SK-N-SH treated with all-trans-retinoic acid at 6 μM for 48 hours (cell line): ENCODE measurements at regions not wholly inside any gene's neighbourhood (a gene's known extent, or its start where the extent isn't known, plus 50 kb on each side); places are given as distances from the start of the nearest gene placed in this dataset.

ENCODE experiments used
- ATAC-seq: fragments of 200-7000 bp; cut with Tn5 transposase; 3 replicates; pipeline ENCODE4 v1.9.1; 2020; ENCODE audit warnings: mild to moderate bottlenecking, moderate library complexity
- ARNTL ChIP-seq: fragments of 450-650 bp; formaldehyde crosslinking; IDR thresholded peaks from 2 replicates; pipeline ENCODE4 v1.5.0; 2020; ENCODE audit warnings: low read depth, mild to moderate bottlenecking, moderate library complexity, borderline replicate concordance
- BACH2 ChIP-seq: fragments of 250-450 bp; sonication (Bioruptor Pico); IDR thresholded peaks from 2 replicates; pipeline ENCODE4 v1.9.0; 2021; ENCODE audit warnings: mild to moderate bottlenecking, borderline replicate concordance
- CREB5 ChIP-seq: fragments of 250-450 bp; sonication (Bioruptor Pico); IDR thresholded peaks from 2 replicates; pipeline ENCODE4 v1.5.1; 2020; ENCODE audit warnings: low read depth, mild to moderate bottlenecking, moderate library complexity
- CSDC2 ChIP-seq: fragments of 250-450 bp; sonication (Bioruptor Pico); IDR thresholded peaks from 2 replicates; pipeline ENCODE4 v1.5.0; 2020; ENCODE audit warnings: mild to moderate bottlenecking, moderate library complexity
- ESRRG ChIP-seq: fragments of 250-450 bp; sonication (Bioruptor Pico); IDR thresholded peaks from 2 replicates; pipeline ENCODE4 v1.6.1; 2021; ENCODE audit warnings: mild to moderate bottlenecking
- GLIS3 ChIP-seq: fragments of 250-450 bp; sonication (Bioruptor Pico); IDR thresholded peaks from 2 replicates; pipeline ENCODE4 v1.5.0; 2020; ENCODE audit warnings: mild to moderate bottlenecking, moderate library complexity
- ISL1 ChIP-seq: fragments of 250-450 bp; sonication (Bioruptor Pico); IDR thresholded peaks from 2 replicates; pipeline ENCODE4 v2.1.2; 2022; ENCODE audit warnings: mild to moderate bottlenecking, moderate library complexity
- OSR1 ChIP-seq: fragments of 250-450 bp; sonication (Bioruptor Pico); IDR thresholded peaks from 2 replicates; pipeline ENCODE4 v1.8.0; 2022; ENCODE audit warnings: moderate library complexity, mild to moderate bottlenecking, inconsistent platforms
- PPARA ChIP-seq: fragments of 250-450 bp; sonication (Bioruptor Pico); IDR thresholded peaks from 2 replicates; pipeline ENCODE4 v1.5.0; 2020; ENCODE audit warnings: mild to moderate bottlenecking, borderline replicate concordance
- RARB ChIP-seq: fragments of 250-450 bp; sonication (Bioruptor Pico); IDR thresholded peaks from 2 replicates; pipeline ENCODE4 v1.8.0; 2021; ENCODE audit warnings: mild to moderate bottlenecking, moderate library complexity
- SNAI2 ChIP-seq: fragments of 250-450 bp; sonication (Bioruptor Pico); IDR thresholded peaks from 2 replicates; pipeline ENCODE4 v1.5.0; 2020; ENCODE audit warnings: mild to moderate bottlenecking, moderate library complexity
- TCF4 ChIP-seq: fragments of 250-450 bp; sonication (Bioruptor Pico); IDR thresholded peaks from 2 replicates; pipeline ENCODE4 v1.8.0; 2021; ENCODE audit warnings: mild to moderate bottlenecking, moderate library complexity, borderline replicate concordance
- TOX ChIP-seq: fragments of 250-450 bp; sonication (Bioruptor Pico); IDR thresholded peaks from 2 replicates; pipeline ENCODE4 v1.8.0; 2021; ENCODE audit warnings: mild to moderate bottlenecking, moderate library complexity, borderline replicate concordance
- ZC3H10 ChIP-seq: fragments of 250-450 bp; sonication (Bioruptor Pico); IDR thresholded peaks from 2 replicates; pipeline ENCODE4 v1.5.1; 2021; ENCODE audit warnings: mild to moderate bottlenecking, moderate library complexity
- ZFP3 ChIP-seq: fragments of 250-450 bp; sonication (Bioruptor Pico); IDR thresholded peaks from 2 replicates; pipeline ENCODE4 v1.5.0; 2020; ENCODE audit warnings: mild to moderate bottlenecking, moderate library complexity
- ZFP30 ChIP-seq: fragments of 450-650 bp; formaldehyde crosslinking; IDR thresholded peaks from 2 replicates; pipeline ENCODE4 v1.5.0; 2022; ENCODE audit warnings: mild to moderate bottlenecking, moderate library complexity
- ZNF70 ChIP-seq: fragments of 450-650 bp; formaldehyde crosslinking; IDR thresholded peaks from 2 replicates; pipeline ENCODE4 v1.5.0; 2020; ENCODE audit warnings: mild to moderate bottlenecking, moderate library complexity
- ZNF8 ChIP-seq: fragments of 450-650 bp; formaldehyde crosslinking; IDR thresholded peaks from 2 replicates; pipeline ENCODE4 v1.5.0; 2020; ENCODE audit warnings: mild to moderate bottlenecking, moderate library complexity
- TF ChIP-seq, protein P1 (sequence below): fragments of 250-450 bp; sonication (Bioruptor Pico); IDR thresholded peaks from 2 replicates; pipeline ENCODE4 v1.8.0; 2020; ENCODE audit warnings: mild to moderate bottlenecking, moderate library complexity, borderline replicate concordance
- TF ChIP-seq, protein P2 (sequence below): fragments of 250-450 bp; sonication (Bioruptor Pico); IDR thresholded peaks from 2 replicates; pipeline ENCODE4 v1.5.1; 2021; ENCODE audit warnings: mild to moderate bottlenecking, moderate library complexity
- TF ChIP-seq, protein P3 (sequence below): fragments of 250-450 bp; sonication (Bioruptor Pico); IDR thresholded peaks from 2 replicates; pipeline ENCODE4 v1.8.0; 2021; ENCODE audit warnings: low read depth, mild to moderate bottlenecking, moderate library complexity, borderline replicate concordance
- TF ChIP-seq, protein P4 (sequence below): fragments of 250-450 bp; sonication (Bioruptor Pico); IDR thresholded peaks from 2 replicates; pipeline ENCODE4 v1.5.0; 2020; ENCODE audit warnings: mild to moderate bottlenecking, moderate library complexity

DNA sequence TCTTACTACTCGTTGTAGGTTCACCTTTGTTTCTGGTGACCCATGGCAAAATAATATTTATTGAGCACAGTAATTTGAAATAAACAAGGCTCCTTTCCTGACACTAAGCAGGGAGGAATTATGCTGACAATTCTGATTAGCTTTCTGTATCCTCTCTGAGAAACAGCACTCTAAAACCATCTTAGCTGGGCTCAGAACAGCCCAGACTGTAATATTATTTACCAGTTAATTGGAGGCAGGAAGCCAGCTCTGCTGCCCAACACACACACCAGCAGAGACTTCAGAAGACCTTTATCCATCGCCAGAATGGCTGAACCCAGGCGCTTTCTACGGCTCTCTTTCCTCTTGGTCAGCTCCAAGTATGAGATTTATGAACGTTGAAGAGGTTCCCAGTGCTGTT, 77.6 kb upstream of the FMN2 start:
- no peak for TF ChIP-seq PPARA (CRISPR knock-in tag)
- no peak for TF ChIP-seq GLIS3
- TF ChIP-seq BACH2 (CRISPR knock-in tag): no peak
- no peak for TF ChIP-seq ZNF70 (CRISPR knock-in tag)
- TF ChIP-seq, protein P1, sequence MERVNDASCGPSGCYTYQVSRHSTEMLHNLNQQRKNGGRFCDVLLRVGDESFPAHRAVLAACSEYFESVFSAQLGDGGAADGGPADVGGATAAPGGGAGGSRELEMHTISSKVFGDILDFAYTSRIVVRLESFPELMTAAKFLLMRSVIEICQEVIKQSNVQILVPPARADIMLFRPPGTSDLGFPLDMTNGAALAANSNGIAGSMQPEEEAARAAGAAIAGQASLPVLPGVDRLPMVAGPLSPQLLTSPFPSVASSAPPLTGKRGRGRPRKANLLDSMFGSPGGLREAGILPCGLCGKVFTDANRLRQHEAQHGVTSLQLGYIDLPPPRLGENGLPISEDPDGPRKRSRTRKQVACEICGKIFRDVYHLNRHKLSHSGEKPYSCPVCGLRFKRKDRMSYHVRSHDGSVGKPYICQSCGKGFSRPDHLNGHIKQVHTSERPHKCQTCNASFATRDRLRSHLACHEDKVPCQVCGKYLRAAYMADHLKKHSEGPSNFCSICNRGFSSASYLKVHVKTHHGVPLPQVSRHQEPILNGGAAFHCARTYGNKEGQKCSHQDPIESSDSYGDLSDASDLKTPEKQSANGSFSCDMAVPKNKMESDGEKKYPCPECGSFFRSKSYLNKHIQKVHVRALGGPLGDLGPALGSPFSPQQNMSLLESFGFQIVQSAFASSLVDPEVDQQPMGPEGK (CRISPR knock-in tag): no peak
- no peak for TF ChIP-seq ZFP30 (CRISPR knock-in tag)
- ATAC-seq: peak; percentile 91

DNA sequence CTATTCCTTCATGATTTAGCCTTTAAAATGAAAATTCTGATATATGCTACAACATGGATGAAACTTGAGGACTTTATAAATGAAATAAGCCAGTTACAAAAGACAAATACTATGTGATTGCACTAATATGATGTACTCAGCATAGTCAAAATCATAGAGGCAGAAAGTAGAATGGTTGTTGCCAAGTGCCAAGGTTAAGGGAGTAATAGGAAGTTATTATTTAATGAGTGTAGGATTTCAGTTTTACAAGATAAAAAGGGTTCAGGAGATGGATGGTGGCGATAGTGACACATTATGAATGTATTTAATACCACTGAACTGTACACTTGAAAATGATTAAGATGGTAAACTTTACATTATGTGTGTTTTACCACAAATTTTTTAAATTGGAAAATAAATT, 73.1 kb upstream of the FMN2 start:
- ATAC-seq: no peak
- TF ChIP-seq ZFP3 (CRISPR knock-in tag): no peak
- no peak for TF ChIP-seq ZNF70 (CRISPR knock-in tag)
- no peak for TF ChIP-seq SNAI2 (CRISPR knock-in tag)
- no peak for TF ChIP-seq CREB5 (CRISPR knock-in tag)
- no peak for TF ChIP-seq BACH2 (CRISPR knock-in tag)
- TF ChIP-seq, protein P1 (CRISPR knock-in tag): no peak
- TF ChIP-seq, protein P2, sequence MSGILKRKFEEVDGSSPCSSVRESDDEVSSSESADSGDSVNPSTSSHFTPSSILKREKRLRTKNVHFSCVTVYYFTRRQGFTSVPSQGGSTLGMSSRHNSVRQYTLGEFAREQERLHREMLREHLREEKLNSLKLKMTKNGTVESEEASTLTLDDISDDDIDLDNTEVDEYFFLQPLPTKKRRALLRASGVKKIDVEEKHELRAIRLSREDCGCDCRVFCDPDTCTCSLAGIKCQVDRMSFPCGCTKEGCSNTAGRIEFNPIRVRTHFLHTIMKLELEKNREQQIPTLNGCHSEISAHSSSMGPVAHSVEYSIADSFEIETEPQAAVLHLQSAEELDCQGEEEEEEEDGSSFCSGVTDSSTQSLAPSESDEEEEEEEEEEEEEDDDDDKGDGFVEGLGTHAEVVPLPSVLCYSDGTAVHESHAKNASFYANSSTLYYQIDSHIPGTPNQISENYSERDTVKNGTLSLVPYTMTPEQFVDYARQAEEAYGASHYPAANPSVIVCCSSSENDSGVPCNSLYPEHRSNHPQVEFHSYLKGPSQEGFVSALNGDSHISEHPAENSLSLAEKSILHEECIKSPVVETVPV (CRISPR knock-in tag): no peak
- TF ChIP-seq ZFP30 (CRISPR knock-in tag): no peak
- TF ChIP-seq, protein P3, sequence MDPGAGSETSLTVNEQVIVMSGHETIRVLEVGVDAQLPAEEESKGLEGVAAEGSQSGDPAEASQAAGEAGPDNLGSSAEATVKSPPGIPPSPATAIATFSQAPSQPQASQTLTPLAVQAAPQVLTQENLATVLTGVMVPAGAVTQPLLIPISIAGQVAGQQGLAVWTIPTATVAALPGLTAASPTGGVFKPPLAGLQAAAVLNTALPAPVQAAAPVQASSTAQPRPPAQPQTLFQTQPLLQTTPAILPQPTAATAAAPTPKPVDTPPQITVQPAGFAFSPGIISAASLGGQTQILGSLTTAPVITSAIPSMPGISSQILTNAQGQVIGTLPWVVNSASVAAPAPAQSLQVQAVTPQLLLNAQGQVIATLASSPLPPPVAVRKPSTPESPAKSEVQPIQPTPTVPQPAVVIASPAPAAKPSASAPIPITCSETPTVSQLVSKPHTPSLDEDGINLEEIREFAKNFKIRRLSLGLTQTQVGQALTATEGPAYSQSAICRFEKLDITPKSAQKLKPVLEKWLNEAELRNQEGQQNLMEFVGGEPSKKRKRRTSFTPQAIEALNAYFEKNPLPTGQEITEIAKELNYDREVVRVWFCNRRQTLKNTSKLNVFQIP (CRISPR knock-in tag): no peak
- no peak for TF ChIP-seq ARNTL (CRISPR knock-in tag)
- no peak for TF ChIP-seq CSDC2
- TF ChIP-seq RARB (CRISPR knock-in tag): no peak
- TF ChIP-seq PPARA (CRISPR knock-in tag): no peak
- no peak for TF ChIP-seq GLIS3
- no peak for TF ChIP-seq TOX (CRISPR knock-in tag)
- no peak for TF ChIP-seq ESRRG (CRISPR knock-in tag)
- no peak for TF ChIP-seq ISL1 (CRISPR knock-in tag)
- no peak for TF ChIP-seq OSR1
- TF ChIP-seq, all 23 proteins: peak for 0

GRCh38 chr1:240019524-240019923, 72.2 kb upstream of the FMN2 start:
- no peak for ATAC-seq
- TF ChIP-seq TCF4 (CRISPR knock-in tag) (no peak), ZNF8 (peak; percentile 82)

DNA sequence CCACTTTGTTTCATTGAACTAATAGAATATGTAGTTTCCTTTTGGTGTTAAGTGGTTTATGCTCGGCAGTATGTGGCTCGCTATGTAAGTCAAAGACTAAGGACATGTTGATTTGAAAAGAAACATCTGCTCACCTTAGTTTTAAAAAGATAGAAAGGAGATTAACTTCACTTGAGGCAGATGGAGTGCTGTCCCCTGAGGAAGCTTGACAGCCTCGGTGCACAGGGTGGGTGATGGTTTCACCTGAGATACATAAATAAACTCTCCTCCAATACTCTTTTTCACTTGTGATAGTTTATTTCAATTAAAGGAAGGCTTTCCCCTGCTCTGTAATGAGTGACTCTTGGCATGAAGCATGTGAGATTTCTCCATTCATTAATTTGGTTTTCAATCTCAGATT, 70.8 kb upstream of the FMN2 start:
- no peak for ATAC-seq
- TF ChIP-seq BACH2 (CRISPR knock-in tag): no peak
- no peak for TF ChIP-seq TOX (CRISPR knock-in tag)
- TF ChIP-seq RARB (CRISPR knock-in tag): no peak
- TF ChIP-seq CREB5 (CRISPR knock-in tag): no peak
- no peak for TF ChIP-seq SNAI2 (CRISPR knock-in tag)
- no peak for TF ChIP-seq OSR1
- no peak for TF ChIP-seq ZNF8
- TF ChIP-seq TCF4 (CRISPR knock-in tag): no peak
- TF ChIP-seq ZFP30 (CRISPR knock-in tag): no peak
- TF ChIP-seq, protein P4, sequence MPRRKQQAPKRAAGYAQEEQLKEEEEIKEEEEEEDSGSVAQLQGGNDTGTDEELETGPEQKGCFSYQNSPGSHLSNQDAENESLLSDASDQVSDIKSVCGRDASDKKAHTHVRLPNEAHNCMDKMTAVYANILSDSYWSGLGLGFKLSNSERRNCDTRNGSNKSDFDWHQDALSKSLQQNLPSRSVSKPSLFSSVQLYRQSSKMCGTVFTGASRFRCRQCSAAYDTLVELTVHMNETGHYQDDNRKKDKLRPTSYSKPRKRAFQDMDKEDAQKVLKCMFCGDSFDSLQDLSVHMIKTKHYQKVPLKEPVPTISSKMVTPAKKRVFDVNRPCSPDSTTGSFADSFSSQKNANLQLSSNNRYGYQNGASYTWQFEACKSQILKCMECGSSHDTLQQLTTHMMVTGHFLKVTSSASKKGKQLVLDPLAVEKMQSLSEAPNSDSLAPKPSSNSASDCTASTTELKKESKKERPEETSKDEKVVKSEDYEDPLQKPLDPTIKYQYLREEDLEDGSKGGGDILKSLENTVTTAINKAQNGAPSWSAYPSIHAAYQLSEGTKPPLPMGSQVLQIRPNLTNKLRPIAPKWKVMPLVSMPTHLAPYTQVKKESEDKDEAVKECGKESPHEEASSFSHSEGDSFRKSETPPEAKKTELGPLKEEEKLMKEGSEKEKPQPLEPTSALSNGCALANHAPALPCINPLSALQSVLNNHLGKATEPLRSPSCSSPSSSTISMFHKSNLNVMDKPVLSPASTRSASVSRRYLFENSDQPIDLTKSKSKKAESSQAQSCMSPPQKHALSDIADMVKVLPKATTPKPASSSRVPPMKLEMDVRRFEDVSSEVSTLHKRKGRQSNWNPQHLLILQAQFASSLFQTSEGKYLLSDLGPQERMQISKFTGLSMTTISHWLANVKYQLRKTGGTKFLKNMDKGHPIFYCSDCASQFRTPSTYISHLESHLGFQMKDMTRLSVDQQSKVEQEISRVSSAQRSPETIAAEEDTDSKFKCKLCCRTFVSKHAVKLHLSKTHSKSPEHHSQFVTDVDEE: no peak
- no peak for TF ChIP-seq ZNF70 (CRISPR knock-in tag)
- no peak for TF ChIP-seq ZC3H10 (CRISPR knock-in tag)
- TF ChIP-seq ARNTL (CRISPR knock-in tag): no peak
- no peak for TF ChIP-seq ESRRG (CRISPR knock-in tag)
